GM19467 (cell line): ENCODE measurements at regions not wholly inside any gene's neighbourhood (a gene's known extent, or its start where the extent isn't known, plus 50 kb on each side); places are given as distances from the start of the nearest gene placed in this dataset.
"Not testable (repeated sequence)": the region's sequence is repeated elsewhere in the genome, so short reads cannot be mapped to it uniquely, and the experiment has no call there.

Experiments used
- ATAC-seq: cut with Tn5 transposase; IDR thresholded peaks from one replicate; pipeline ENCODE4 v1.9.1; 2021; ENCODE audit warnings: mild to moderate bottlenecking, moderate library complexity; ENCODE audit not compliant: unreplicated experiment

GRCh38 chr2:208794288-208794975 lies 387.8 kb downstream of the PTH2R start:
- no peak for ATAC-seq

GRCh38 chr2:208798698-208799097 lies 392.1 kb downstream of the PTH2R start:
- ATAC-seq = no peak

- no peak for ATAC-seq
Observed at GRCh38 chr2:208799397-208799796, 392.8 kb downstream of the PTH2R start.

DNA sequence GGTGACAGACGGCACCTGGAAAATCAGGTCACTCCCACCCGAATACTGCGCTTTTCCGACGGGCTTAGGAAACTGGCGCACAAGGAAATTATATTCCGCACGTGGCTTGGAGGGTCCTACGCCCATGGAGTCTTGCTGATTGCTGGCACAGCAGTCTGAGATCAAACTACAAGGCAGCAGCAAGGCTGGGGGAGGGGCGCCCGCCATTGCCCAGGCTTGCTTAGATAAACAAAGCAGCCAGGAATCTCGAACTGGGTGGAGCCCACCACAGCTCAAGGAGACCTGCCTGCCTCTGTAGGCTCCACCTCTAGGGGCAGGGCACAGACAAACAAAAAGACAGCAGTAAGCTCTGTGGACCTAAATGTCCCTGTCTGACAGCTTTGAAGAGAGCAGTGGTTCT lies 394.3 kb downstream of the PTH2R start:
- ATAC-seq = not testable (repeated sequence)

GRCh38 chr2:208807756-208808155 lies 401.2 kb downstream of the PTH2R start:
- no peak for ATAC-seq

- not testable (repeated sequence) for ATAC-seq
Observed at GRCh38 chr2:208811885-208812284, 405.3 kb downstream of the PTH2R start.

GRCh38 chr2:208819190-208819589 lies 412.6 kb downstream of the PTH2R start:
- no peak for ATAC-seq

DNA sequence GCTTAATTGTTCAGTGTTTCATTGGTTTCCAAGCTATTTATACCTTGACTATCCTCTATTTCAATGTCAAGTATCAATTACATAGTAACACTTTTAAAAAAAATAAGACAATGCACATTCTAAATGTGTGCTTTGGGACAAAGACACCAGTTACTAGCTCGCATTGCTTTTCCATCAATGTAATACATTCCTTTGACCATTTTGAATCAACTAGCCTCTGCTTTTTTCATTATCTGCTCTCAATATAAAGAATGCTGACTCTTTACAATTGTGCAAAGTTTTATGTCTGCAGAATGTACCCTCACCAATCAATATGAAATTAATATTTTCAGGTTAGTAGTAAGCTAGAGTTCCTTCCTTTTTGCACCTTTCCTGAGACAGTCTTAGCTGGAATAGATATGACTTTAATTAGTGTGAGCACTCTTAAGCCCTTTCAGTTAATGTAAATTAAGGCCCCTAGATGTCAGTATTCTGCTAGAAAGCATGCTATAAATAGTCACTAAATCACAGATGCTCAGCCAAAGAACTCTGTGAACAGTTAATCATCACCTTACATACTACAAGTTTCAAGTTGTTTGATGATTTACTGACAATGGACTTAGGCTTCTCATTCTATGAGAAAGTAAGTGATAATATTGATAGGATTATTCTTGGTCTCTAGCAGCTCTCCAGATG lies 413.6 kb downstream of the PTH2R start:
- ATAC-seq = peak; percentile 98

- no peak for ATAC-seq
Observed at GRCh38 chr2:208827109-208827508, 420.5 kb downstream of the PTH2R start.

DNA sequence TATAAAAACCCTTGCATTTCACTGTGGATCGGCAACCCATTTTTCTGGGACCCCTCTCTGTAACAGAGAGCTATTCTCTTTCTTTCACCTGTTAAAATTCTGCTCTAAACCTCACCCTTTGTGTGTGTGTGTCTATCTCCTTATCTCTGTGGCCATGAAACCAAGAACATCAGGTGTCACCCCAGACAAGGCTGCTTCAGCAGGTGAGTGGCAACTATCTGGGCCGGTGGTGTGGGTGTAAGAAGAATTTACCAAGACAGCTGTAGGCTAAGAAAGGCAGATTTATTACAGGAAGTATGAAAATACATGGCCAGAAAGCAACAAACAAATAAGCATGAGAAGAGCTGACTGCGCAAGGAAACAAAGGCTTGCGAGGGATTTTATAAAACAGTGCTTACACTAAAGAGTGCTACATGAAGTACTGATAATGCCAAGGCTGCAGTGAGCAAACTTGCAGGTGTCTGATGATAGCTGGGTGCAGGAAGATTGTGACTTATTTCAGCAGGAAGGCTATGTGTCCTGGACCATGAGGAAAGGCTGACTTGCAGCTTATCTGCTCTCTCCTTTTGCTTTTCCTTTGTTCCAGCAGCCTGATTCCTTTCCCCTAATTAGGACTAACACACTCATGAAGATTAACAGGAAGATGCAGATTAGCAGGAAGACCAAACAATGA lies 421.1 kb downstream of the PTH2R start:
- ATAC-seq = no peak

DNA sequence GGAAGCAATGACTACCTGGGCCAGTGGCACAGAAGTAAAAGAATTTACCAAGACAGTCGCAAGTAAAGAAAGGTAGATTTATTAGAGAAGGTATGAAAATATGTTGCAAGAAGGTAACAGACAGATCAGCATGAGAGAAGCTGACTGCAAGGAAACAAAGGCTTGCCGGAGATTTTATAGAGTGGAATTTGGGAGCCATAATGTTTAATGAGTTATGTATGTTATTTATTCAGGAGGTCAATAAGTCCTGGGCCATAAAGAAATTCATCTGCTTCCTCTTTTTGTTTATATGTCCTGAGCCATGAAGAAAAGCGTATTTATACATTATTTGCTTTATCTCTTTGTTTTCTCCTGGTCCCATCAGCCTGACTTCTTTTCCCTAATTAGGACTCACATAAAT lies 423.6 kb downstream of the PTH2R start:
- ATAC-seq = no peak

GRCh38 chr2:208847651-208848050 lies 441.1 kb downstream of the PTH2R start:
- ATAC-seq = no peak

DNA sequence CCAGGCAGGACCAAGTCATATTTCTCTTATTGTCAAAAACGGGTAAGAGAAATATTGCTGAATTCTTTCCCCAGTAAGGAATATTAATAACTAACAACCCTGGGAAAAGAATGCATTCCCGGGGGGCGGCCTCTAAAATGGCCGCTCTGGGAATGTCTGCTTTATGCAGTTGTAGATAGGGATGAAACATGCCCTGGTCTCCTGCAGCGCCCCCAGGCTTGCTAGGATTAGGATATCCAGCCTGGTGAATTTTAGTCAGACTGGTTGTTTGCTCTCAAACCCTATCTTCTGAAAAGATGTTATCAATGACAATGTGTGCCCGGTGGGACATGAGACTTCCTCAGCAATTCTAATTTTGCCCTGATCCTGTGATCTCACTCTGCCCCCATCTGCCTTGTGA lies 448.1 kb downstream of the PTH2R start:
- no peak for ATAC-seq

- no peak for ATAC-seq
Observed at GRCh38 chr2:208867374-208867773, 460.8 kb downstream of the PTH2R start.

GRCh38 chr2:208872591-208872990 lies 466.0 kb downstream of the PTH2R start:
- no peak for ATAC-seq

DNA sequence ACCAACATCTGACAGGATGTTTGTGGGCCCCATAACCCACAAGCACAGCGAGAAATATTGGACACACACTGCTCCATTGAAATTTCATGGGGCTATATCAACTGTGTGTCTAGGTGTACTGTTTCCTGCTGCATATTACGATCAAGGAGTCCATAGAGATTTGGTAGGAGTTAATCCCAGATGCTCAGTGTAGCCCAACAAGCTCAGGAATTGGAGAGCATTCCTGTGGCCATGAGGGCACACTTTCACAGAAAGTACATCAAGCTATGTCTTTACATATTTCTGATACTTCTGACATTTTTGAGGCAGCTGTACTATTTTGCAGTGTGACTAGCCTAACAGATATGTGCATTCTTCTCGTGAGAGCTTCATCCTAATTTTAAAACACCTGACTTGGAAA lies 473.1 kb downstream of the PTH2R start:
- ATAC-seq = no peak

GRCh38 chr2:208880171-208880570 lies 473.6 kb downstream of the PTH2R start:
- no peak for ATAC-seq

GRCh38 chr2:208890486-208890885 lies 483.9 kb downstream of the PTH2R start:
- no peak for ATAC-seq

DNA sequence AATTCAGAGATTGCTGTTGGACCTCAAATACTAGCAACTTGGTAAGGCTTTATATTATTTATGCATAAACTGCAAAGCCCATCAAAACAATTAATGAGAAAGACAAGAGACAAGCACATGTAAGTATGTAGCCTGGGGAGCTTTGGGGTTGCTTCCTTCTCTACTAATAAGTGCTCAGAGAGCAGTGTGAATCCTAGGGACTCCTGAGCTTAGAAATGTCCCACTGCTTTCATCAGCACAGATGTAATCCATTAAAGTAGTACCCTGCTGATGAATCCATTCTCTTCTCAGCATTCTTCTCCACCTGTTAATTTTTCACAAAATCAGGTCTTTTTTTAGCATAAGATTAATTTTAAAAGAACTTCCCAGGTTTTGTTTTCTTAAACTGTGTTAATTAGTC lies 485.6 kb downstream of the PTH2R start:
- ATAC-seq = no peak

DNA sequence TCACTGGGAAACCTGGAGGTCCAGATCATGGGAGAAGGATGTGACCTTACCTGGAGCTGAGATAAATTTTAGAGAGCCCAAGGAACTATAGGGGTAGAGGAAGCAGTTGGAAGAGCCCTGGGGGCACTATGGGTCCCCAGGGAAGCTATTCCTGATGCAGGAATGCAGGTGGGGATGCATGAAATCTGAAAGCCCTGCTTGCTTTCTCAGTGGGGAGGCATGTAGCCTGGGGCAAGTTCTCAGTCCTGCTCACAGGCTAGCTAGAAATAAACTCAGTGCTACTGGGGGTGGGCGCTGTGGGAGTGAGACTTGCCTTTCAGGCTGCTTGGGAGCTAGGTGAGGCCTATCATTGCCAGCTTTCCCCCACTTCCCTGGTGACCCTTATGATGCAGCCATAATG lies 499.7 kb downstream of the PTH2R start:
- ATAC-seq = no peak

- ATAC-seq = no peak
Observed at GRCh38 chr2:208915401-208915800, 508.4 kb upstream of the MAP2 start.

GRCh38 chr2:208916881-208917280 lies 507.0 kb upstream of the MAP2 start:
- ATAC-seq = no peak
